Loucy (cell line): ENCODE measurements at regions not wholly inside any gene's neighbourhood (a gene's known extent, or its start where the extent isn't known, plus 50 kb on each side); places are given as distances from the start of the nearest gene placed in this dataset.

Experiments
- H2AFZ ChIP-seq: fragments of 200-600 bp; sonication (generic); 2 replicates; pipeline ENCODE4 v1.6.0; 2016; ENCODE audit warnings: antibody characterized with exemption, mild to moderate bottlenecking, low read length, moderate library complexity
- H3F3A ChIP-seq: fragments of 200-600 bp; 2 replicates; pipeline ENCODE4 v1.6.0; 2016; ENCODE audit warnings: antibody characterized with exemption, low read depth, mild to moderate bottlenecking
- H3K27me3 ChIP-seq: fragments of 200-600 bp; sonication (generic); 2 replicates; pipeline ENCODE4 v1.6.1; 2014; ENCODE audit warnings: low read length, mild to moderate bottlenecking; ENCODE audit not compliant: insufficient read depth, poor library complexity, severe bottlenecking
- H3K36me3 ChIP-seq: fragments of 200-600 bp; sonication (generic); 2 replicates; pipeline ENCODE4 v1.6.1; 2016; ENCODE audit warnings: low read length; ENCODE audit not compliant: insufficient read depth
- H3K4me1 ChIP-seq: fragments of 200-600 bp; sonication (generic); 2 replicates; pipeline ENCODE4 v1.5.1; 2014; ENCODE audit warnings: low read length, mild to moderate bottlenecking; ENCODE audit not compliant: insufficient read depth, poor library complexity, severe bottlenecking
- H3K4me2 ChIP-seq: fragments of 200-600 bp; sonication (generic); 2 replicates; pipeline ENCODE4 v1.6.0; 2014; ENCODE audit warnings: antibody characterized with exemption, low read length, low read depth, mild to moderate bottlenecking; ENCODE audit not compliant: poor library complexity, severe bottlenecking
- H3K4me3 ChIP-seq: fragments of 200-600 bp; sonication (generic); 2 replicates; pipeline ENCODE4 v1.5.1; 2014; ENCODE audit warnings: low read length, mild to moderate bottlenecking, mixed read lengths; ENCODE audit not compliant: poor library complexity, severe bottlenecking
- H3K79me2 ChIP-seq: fragments of 200-600 bp; sonication (generic); 2 replicates; pipeline ENCODE4 v1.6.1; 2014; ENCODE audit warnings: low read length; ENCODE audit not compliant: insufficient read depth
- H3K9ac ChIP-seq: fragments of 200-600 bp; sonication (generic); 2 replicates; pipeline ENCODE4 v1.6.0; 2014; ENCODE audit warnings: mild to moderate bottlenecking, low read depth, low read length, moderate library complexity; ENCODE audit not compliant: poor library complexity, severe bottlenecking
- H3K9me2 ChIP-seq: fragments of 200-600 bp; sonication (generic); replicated peaks from 2 replicates; pipeline ENCODE4 v1.6.1; 2016; ENCODE audit warnings: low read depth, low read length, mixed read lengths
- H3K9me3 ChIP-seq: fragments of 200-600 bp; sonication (generic); 2 replicates; pipeline ENCODE4 v1.6.1; 2014; ENCODE audit warnings: mild to moderate bottlenecking, antibody characterized with exemption, low read length, low read depth; ENCODE audit not compliant: insufficient read depth
- H4K20me1 ChIP-seq: fragments of 200-600 bp; sonication (generic); 2 replicates; pipeline ENCODE4 v1.6.0; 2014; ENCODE audit warnings: antibody characterized with exemption, low read length, mild to moderate bottlenecking; ENCODE audit not compliant: insufficient read depth, poor library complexity, severe bottlenecking
- CTCF ChIP-seq: fragments of 200-600 bp; sonication (generic); conservative IDR thresholded peaks from 2 replicates; pipeline ENCODE4 v1.5.1; 2014; ENCODE audit warnings: mild to moderate bottlenecking, antibody characterized with exemption, low read length
- EZH2phosphoT487 ChIP-seq: fragments of 200-600 bp; IDR thresholded peaks from 2 replicates; pipeline ENCODE4 v1.6.1; 2018; ENCODE audit warnings: antibody characterized with exemption, mild to moderate bottlenecking, moderate library complexity, borderline replicate concordance

- Histone ChIP-seq H3K9me2 (no peaks in the 10 kb centered on the region), H4K20me1 (no peaks in the 10 kb centered on the region), H3K4me2 (no peak overlapping the region), H3K4me1 (no peaks in the 10 kb centered on the region), H3K4me3 (no peak overlapping the region), H3K27me3 (peaks cover 4% of the 10 kb centered on the region), H3K36me3 (no peaks in the 10 kb centered on the region), H3F3A (no peaks in the 10 kb centered on the region), H3K9ac (no peak overlapping the region), H3K79me2 (no peaks in the 10 kb centered on the region), H2AFZ (no peak overlapping the region), H3K9me3 (no peaks in the 10 kb centered on the region)
- no peak for TF ChIP-seq EZH2phosphoT487
- no peak for TF ChIP-seq CTCF
Measured at GRCh38 chr1:34380526-34381124, 203.9 kb downstream of the C1orf94 start.

DNA sequence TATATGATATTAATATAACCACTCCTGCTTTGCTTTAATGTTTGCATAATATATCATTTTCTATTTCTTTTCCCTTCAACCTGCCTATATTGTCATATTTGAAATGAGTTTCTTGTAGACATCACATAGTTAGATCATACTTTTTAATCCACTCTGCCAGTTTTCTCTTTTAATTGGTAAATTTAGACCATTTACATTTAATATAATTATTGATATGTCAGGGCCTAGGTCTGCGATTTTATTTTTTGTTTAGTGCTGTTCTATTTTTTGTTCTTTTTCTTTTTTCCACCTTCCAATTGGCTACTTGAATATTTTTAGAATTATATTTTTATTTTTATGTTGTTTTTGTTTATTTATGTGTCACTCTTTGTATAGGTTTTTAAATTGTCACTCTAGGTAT is 213.3 kb downstream of the C1orf94 start:
- Histone ChIP-seq H3K4me1 (no peaks in the 10 kb centered on the region), H3K36me3 (no peaks in the 10 kb centered on the region), H3K9me2 (no peaks in the 10 kb centered on the region), H2AFZ (no peak overlapping the region), H3K79me2 (no peaks in the 10 kb centered on the region), H3K9me3 (no peaks in the 10 kb centered on the region), H3F3A (no peaks in the 10 kb centered on the region), H3K27me3 (no peaks in the 10 kb centered on the region), H3K4me2 (no peak overlapping the region), H4K20me1 (no peaks in the 10 kb centered on the region), H3K4me3 (no peak overlapping the region), H3K9ac (no peak overlapping the region)
- TF ChIP-seq EZH2phosphoT487 (no peak), CTCF (no peak)

GRCh38 chr1:34396042-34396441 is 219.3 kb downstream of the C1orf94 start:
- no peaks in the 10 kb centered on the region for H3K36me3 ChIP-seq
- no peak overlapping the region for H3K9ac ChIP-seq
- no peaks in the 10 kb centered on the region for H4K20me1 ChIP-seq
- H3K4me2 ChIP-seq, result no peak overlapping the region
- no peak overlapping the region for H2AFZ ChIP-seq
- no peaks in the 10 kb centered on the region for H3K4me1 ChIP-seq
- H3K9me3 ChIP-seq, result no peaks in the 10 kb centered on the region
- H3F3A ChIP-seq, result no peaks in the 10 kb centered on the region
- H3K27me3 ChIP-seq, result no peaks in the 10 kb centered on the region
- no peaks in the 10 kb centered on the region for H3K79me2 ChIP-seq
- H3K4me3 ChIP-seq, result no peak overlapping the region
- no peaks in the 10 kb centered on the region for H3K9me2 ChIP-seq
- TF ChIP-seq EZH2phosphoT487 (no peak), CTCF (no peak)
